ACC112 (cell line): ENCODE measurements at regions not wholly inside any gene's neighbourhood (a gene's known extent, or its start where the extent isn't known, plus 50 kb on each side); places are given as distances from the start of the nearest gene placed in this dataset.

ENCODE experiments used
- H2AFZ ChIP-seq: fragments of 200-600 bp; sonication (generic); one replicate; pipeline ENCODE4 v1.6.0; 2017; ENCODE audit warnings: antibody characterized with exemption, low read length; ENCODE audit not compliant: unreplicated experiment
- H3K27ac ChIP-seq: fragments of 200-600 bp; sonication (generic); 2 replicates; pipeline ENCODE4 v1.5.1; 2014; ENCODE audit warnings: low read depth, mild to moderate bottlenecking, antibody characterized with exemption, low read length, moderate library complexity
- H3K27me3 ChIP-seq: fragments of 200-600 bp; sonication (generic); 2 replicates; pipeline ENCODE4 v1.6.1; 2014; ENCODE audit warnings: mild to moderate bottlenecking, antibody characterized with exemption, low read length, moderate library complexity, mixed read lengths; ENCODE audit not compliant: insufficient read depth
- H3K36me3 ChIP-seq: fragments of 200-600 bp; sonication (generic); 2 replicates; pipeline ENCODE4 v1.6.1; 2016; ENCODE audit warnings: mild to moderate bottlenecking, antibody characterized with exemption, low read length, moderate library complexity, mixed read lengths; ENCODE audit not compliant: insufficient read depth
- H3K4me1 ChIP-seq: fragments of 200-600 bp; sonication (generic); one replicate; pipeline ENCODE4 v1.6.1; 2016; ENCODE audit warnings: low read length, mixed read lengths; ENCODE audit not compliant: insufficient read depth, unreplicated experiment, control insufficient read depth
- H3K4me3 ChIP-seq: fragments of 200-600 bp; sonication (generic); 2 replicates; pipeline ENCODE4 v1.5.1; 2014; ENCODE audit warnings: mild to moderate bottlenecking, low read depth, low read length
- H3K79me2 ChIP-seq: fragments of 200-600 bp; sonication (generic); one replicate; pipeline ENCODE4 v1.6.0; 2016; ENCODE audit warnings: low read length; ENCODE audit not compliant: control insufficient read depth, unreplicated experiment, insufficient read depth

DNA sequence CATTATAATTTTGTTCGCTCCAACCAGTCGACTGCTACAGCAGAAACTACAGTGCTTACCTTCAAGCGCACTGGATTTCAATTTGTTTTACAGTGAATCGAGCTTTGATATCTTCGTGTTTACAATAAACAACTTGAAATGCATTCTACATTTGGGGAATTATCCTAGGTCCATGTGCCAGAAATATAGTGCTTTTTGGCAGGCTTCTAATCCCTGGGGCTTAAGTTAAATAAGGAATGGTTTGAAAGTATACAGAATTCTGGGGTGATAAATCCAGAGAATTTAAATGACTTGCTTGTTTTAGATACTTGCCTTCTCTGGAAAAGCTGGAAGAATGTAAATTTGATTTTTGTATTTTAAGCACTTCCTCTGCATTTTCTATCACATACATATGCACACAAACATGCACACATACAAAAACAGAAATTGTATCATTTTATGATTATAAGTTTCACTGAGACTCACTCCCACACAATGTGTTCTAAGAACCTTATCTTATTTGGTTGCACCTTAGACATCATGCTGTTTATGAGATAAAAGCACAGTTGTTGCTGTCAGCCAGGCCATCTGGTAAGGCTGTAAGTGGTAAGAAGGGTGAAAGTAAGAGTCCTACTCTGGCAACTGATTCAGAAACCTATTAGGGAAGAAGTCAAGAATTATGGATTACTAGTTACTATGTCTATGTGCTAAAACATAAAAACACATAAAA, 347.2 kb upstream of the KCND2 start:
- H3K27me3 ChIP-seq, result no peaks in the 10 kb centered on the region
- no peaks in the 10 kb centered on the region for H3K36me3 ChIP-seq
- H3K4me3 ChIP-seq, result no peak overlapping the region
- H3K79me2 ChIP-seq, result no peaks in the 10 kb centered on the region
- H3K27ac ChIP-seq, result no peak overlapping the region
- H3K4me1 ChIP-seq, result no peaks in the 10 kb centered on the region
- H2AFZ ChIP-seq, result no peak overlapping the region

GRCh38 chr7:119929891-119930290, 343.1 kb upstream of the KCND2 start:
- H3K79me2 ChIP-seq, result no peaks in the 10 kb centered on the region
- H3K4me1 ChIP-seq, result no peaks in the 10 kb centered on the region
- H2AFZ ChIP-seq, result no peak overlapping the region
- H3K27ac ChIP-seq, result no peak overlapping the region
- no peaks in the 10 kb centered on the region for H3K36me3 ChIP-seq
- H3K4me3 ChIP-seq, result no peak overlapping the region
- H3K27me3 ChIP-seq, result no peaks in the 10 kb centered on the region

DNA sequence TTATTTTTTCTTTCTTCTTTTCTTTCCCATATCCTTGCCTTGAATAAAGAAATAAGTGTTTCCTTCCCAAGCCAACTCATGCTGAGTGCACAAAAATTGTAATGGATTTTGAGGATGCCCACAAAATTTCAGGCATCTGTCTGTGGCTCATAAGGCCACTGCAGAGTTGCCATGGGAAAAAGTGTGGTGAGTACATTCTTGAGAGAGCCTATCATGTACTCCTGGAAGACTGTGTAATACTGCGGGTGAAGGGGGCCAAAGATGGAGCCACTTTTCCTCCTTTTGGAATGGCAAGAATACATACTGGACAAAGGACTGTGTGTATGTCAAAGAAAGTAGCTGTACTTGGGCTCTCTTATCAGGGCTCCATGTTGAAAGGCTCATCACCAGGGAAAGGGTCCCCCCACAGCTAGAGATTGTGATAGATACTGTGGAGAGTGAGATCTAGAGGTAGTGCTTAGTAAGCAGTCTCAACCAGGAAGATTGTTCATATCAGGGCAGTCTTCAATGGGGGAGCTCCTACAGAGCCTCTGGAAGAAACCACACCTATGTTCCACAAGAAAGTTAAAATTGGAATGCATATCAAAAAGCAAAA, 341.6 kb upstream of the KCND2 start:
- H3K4me1 ChIP-seq, result no peaks in the 10 kb centered on the region
- H3K4me3 ChIP-seq, result no peak overlapping the region
- H3K79me2 ChIP-seq, result no peaks in the 10 kb centered on the region
- no peaks in the 10 kb centered on the region for H3K36me3 ChIP-seq
- H3K27me3 ChIP-seq, result no peaks in the 10 kb centered on the region
- H3K27ac ChIP-seq, result no peak overlapping the region
- H2AFZ ChIP-seq, result no peak overlapping the region

DNA sequence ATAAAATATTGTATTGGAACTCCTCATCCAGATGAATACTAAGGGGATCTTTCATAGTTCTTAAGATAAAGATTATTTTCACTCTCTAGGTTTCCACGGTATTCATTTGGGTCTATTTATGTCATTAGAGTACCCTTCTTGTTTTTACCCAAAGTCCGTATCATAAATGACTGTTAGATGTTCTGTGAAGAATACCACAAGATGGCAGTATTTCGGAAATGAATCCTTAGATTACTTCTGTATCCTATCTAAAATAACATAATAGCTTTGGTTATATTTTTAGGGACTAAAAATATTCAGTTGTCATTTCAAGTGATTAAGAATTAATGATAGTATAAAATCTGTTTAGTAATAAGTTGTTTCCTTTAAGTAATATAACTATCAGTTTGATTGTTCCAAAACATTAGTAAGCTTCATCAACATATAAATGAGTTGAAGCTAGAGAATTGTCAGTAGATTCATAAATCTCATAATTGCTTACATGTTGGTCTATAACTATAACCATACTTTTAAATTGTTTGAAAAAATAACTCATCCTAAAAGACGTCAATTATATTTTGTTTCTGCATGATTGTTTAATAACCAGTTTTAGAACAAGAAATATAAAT, 337.5 kb upstream of the KCND2 start:
- Histone ChIP-seq H3K4me3 (no peak overlapping the region), H3K4me1 (no peaks in the 10 kb centered on the region), H3K27ac (no peak overlapping the region), H3K79me2 (no peaks in the 10 kb centered on the region), H2AFZ (no peak overlapping the region), H3K27me3 (no peaks in the 10 kb centered on the region), H3K36me3 (no peaks in the 10 kb centered on the region)

- Histone ChIP-seq H3K4me3 (no peak overlapping the region), H3K79me2 (no peaks in the 10 kb centered on the region), H3K36me3 (no peaks in the 10 kb centered on the region), H2AFZ (no peak overlapping the region), H3K27ac (no peak overlapping the region), H3K4me1 (no peaks in the 10 kb centered on the region), H3K27me3 (no peaks in the 10 kb centered on the region)
Measured at GRCh38 chr7:119936836-119937235, 336.1 kb upstream of the KCND2 start.

DNA sequence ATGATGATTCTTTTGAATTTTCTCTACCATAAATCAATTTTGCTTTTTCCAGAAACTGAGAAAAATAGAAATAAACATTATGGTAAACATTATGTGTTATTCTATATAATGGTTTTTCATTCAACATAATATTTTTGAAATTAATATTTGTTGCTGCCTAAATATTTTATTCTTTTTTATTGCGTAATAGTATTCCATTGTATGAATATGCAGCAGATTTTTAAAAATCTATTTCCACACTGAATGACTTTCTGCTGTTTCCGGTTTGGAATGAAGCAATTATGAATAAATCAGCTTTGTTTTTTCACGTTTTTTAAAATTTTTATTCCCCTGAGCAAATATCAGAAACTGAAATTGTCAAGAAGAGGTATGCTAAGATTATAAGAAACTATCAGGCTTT, 335.2 kb upstream of the KCND2 start:
- no peak overlapping the region for H2AFZ ChIP-seq

DNA sequence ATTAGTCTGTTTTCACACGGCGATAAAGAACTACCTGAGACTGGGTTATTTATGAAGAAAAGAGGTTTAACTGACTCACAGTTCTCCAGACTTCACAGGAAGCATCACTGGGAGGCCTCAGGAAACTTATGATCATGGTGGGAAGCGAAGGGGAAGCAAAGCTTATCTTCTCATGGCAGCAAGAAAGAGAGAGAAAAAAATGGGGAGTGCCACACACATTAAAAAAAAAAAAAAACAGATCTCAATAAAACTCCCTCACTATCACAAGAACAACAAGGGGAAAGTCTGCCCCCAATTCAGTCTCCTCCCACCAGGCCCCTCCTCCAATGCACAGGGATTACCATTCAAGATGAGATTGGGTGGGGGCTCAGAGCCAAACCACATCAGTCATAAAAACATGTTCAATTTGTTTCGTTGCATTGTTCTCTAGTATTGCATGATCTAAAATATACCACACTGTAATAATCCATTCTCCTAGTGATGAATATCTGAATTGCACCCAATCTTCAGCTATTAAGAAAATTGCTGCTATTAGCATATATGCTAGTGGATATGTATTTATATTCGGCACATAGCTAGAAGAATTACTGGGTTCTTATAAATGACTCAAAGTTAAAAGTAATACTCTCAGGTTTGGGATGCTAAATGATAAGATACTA, 328.9 kb upstream of the KCND2 start:
- Histone ChIP-seq H3K4me3 (no peak overlapping the region), H3K4me1 (no peaks in the 10 kb centered on the region), H3K27ac (no peak overlapping the region), H2AFZ (no peak overlapping the region), H3K79me2 (no peaks in the 10 kb centered on the region), H3K27me3 (no peaks in the 10 kb centered on the region), H3K36me3 (no peaks in the 10 kb centered on the region)

More for the DNA sequence above, 335.2 kb upstream of the KCND2 start:
- Histone ChIP-seq H3K27ac (no peak overlapping the region), H3K4me3 (no peak overlapping the region), H3K36me3 (no peaks in the 10 kb centered on the region), H3K79me2 (no peaks in the 10 kb centered on the region), H3K27me3 (no peaks in the 10 kb centered on the region), H3K4me1 (no peaks in the 10 kb centered on the region)

DNA sequence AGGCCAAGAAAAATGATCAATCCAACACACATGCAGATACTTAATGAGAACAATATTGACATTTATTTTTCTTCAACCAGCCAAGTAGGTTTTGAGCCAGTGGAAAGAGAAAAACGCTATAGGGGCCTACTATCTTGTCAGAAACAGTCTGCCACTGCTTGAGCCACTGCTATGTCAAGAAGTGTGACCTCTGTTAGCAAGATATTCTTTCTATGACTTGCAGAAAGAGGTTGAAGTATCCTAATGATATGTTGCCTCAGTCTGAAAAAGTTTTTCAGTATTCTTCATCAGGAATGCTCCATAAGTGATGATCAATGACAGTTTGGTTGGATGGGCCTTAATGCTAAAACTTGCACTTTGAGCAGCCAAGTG, 328.4 kb upstream of the KCND2 start:
- H2AFZ ChIP-seq, result no peak overlapping the region
- H3K79me2 ChIP-seq, result no peaks in the 10 kb centered on the region
- no peak overlapping the region for H3K4me3 ChIP-seq
- H3K4me1 ChIP-seq, result no peaks in the 10 kb centered on the region
- H3K27me3 ChIP-seq, result no peaks in the 10 kb centered on the region
- no peak overlapping the region for H3K27ac ChIP-seq
- H3K36me3 ChIP-seq, result no peaks in the 10 kb centered on the region

DNA sequence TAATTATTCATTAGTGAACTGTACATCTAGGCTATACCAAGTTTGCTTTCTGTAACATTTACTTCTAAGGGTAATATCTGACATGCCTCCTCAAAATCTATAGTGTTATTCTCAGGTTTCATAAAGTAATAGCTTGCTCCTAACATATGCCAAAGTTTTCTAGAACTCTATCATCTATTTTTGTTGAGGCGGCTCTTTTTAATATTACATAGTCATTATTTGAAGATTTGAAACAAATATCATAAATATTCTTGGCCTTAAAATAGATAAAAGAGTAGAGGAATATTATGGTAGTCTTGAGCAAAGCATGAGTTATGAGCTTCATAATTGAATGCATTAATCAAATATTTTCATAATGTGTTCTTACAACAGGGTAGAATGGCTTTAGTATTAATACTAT, 327.2 kb upstream of the KCND2 start:
- no peaks in the 10 kb centered on the region for H3K36me3 ChIP-seq
- H2AFZ ChIP-seq, result no peak overlapping the region
- H3K79me2 ChIP-seq, result no peaks in the 10 kb centered on the region
- H3K27me3 ChIP-seq, result no peaks in the 10 kb centered on the region
- H3K27ac ChIP-seq, result no peak overlapping the region
- no peaks in the 10 kb centered on the region for H3K4me1 ChIP-seq
- no peak overlapping the region for H3K4me3 ChIP-seq

GRCh38 chr7:119949053-119949452, 323.9 kb upstream of the KCND2 start:
- no peaks in the 10 kb centered on the region for H3K79me2 ChIP-seq
- H2AFZ ChIP-seq, result no peak overlapping the region
- H3K4me3 ChIP-seq, result no peak overlapping the region
- H3K27ac ChIP-seq, result no peak overlapping the region
- no peaks in the 10 kb centered on the region for H3K36me3 ChIP-seq
- H3K27me3 ChIP-seq, result no peaks in the 10 kb centered on the region
- no peaks in the 10 kb centered on the region for H3K4me1 ChIP-seq
